ENCODE measurements at regions not wholly inside any gene's neighbourhood (a gene's known extent, or its start where the extent isn't known, plus 50 kb on each side); places are given as distances from the start of the nearest gene placed in this dataset.

DNA sequence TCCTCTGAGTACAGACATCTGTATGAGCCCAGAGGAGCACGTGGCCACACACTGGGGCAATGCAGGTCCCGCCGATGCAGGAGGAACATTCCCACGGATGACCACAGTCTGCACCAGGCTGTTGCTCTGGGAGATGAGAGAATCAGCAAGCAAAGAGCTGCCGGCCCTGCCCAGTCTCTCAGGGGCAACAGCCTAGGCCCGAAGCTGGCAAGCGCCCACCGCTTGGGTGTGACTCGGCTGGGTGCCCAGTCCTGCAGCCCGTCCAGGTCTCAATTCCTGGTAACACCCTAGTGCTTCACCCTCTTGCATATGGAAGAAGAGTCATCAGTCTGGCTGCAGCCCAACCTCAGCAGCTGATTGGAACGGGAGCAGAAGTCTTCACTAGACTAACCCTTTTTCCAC is 153.7 kb upstream of the HES1 start:
- TF ChIP-seq POLR2A (IDR thresholded peaks at IDR 0.05; ENCODE audit: low read depth, low read length), result no peak
- TF ChIP-seq POLR2AphosphoS5 (IDR thresholded peaks at IDR 0.05; ENCODE audit: low read depth, low read length), result no peak
- no peak for TF ChIP-seq TAF1 (IDR thresholded peaks at IDR 0.05; ENCODE audit: borderline replicate concordance, low read depth, low read length)
- FAIRE-seq (no peak), DNase-seq (ENCODE audit: insufficient read length) (no peak)

DNA sequence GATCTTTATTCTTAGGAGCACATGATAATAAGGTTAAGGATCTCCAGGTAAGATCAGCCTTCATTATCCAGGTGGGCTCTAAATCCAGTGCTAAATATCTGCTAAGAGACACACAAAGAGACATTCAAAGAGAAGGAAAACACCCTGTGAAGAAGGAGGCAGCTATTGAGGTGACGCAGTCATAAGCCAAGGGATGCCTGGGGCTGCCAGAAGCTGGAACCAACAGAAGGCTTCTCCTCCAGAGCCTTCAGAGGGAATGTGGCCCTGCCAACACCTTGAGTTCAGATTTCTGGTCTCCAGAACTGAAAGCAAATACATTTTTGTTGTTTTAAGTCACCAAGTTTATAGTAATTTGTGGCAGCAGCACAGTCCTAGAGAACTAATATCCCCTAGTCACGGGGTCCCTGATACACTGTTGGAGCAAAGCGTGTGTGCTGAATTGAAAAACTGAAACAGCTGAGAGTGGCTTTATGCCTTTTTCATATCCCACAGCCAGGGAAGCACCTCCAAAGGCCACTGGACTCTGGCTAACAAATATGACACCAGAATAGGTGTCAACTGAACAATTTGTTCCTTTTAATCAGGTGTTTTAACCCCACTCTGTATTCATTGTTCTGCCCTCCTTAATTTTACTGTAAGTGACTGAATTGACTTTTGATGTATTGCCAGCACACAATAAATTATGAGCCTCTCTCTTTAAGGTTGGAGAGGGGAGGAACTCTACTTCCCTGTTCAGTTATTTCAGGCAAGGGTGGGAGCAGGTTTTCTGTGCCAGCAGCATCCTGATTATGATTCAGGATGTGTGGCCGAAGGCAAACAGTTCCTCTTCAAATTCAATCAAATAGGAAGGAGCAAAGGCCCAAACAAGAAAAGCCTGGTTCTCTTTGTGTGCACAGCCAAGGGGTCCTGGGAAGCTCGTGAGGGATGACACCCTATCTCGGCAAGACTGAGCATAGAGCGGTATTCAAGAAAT is 151.8 kb upstream of the HES1 start:
- FAIRE-seq (no peak), DNase-seq (ENCODE audit: insufficient read length) (no peak)
- TF ChIP-seq POLR2AphosphoS5 (IDR thresholded peaks at IDR 0.05; ENCODE audit: low read depth, low read length) (no peak), TAF1 (IDR thresholded peaks at IDR 0.05; ENCODE audit: borderline replicate concordance, low read depth, low read length) (no peak), POLR2A (IDR thresholded peaks at IDR 0.05; ENCODE audit: low read depth, low read length) (no peak)

DNA sequence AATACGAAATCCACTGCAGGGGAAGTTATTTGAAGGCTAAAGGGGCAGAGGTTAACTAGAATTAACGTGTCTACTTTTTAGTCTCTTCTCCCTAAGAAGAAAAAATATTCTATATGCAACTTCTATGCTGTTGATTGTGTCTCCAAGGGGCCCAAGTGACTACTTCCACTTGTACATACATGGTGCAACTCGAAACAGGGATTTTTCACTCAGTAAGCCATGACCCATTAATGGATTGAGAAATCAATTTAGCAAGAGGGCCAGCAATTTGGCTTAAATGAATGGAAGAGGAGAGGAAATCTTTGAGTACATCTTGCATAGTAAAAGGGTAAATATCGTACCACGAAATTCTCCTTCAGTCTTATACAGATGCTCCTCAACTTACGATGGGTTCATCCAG is 151.1 kb upstream of the HES1 start:
- no peak for TF ChIP-seq POLR2A (IDR thresholded peaks at IDR 0.05; ENCODE audit: low read depth, low read length)
- TF ChIP-seq POLR2AphosphoS5 (IDR thresholded peaks at IDR 0.05; ENCODE audit: low read depth, low read length), result no peak
- no peak for TF ChIP-seq TAF1 (IDR thresholded peaks at IDR 0.05; ENCODE audit: borderline replicate concordance, low read depth, low read length)
- FAIRE-seq, result no peak
- DNase-seq (ENCODE audit: insufficient read length), result no peak

DNA sequence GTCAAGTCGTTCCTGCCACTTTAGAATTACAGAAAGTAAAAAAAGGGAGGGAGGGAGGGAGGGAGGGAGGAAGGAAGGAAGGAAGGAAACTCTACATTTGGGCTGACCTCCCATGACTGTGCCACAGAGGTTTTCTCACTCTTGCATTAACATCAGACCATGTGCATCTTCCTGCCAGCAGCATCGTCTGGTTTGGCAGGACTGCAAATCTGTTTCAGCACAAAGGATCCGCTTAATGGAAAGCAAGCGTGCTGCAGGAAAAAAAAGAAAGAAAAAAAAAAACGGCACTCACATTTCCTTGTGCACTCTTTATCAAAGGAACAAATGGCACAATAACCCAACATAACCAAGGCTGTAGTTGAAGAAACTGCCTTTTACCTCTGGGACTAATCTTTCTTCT is 148.8 kb upstream of the HES1 start:
- DNase-seq (ENCODE audit: insufficient read length), result no peak
- no peak for TF ChIP-seq POLR2AphosphoS5 (IDR thresholded peaks at IDR 0.05; ENCODE audit: low read depth, low read length)
- TF ChIP-seq TAF1 (IDR thresholded peaks at IDR 0.05; ENCODE audit: borderline replicate concordance, low read depth, low read length), result no peak
- no peak for TF ChIP-seq POLR2A (IDR thresholded peaks at IDR 0.05; ENCODE audit: low read depth, low read length)
- no peak for FAIRE-seq

DNA sequence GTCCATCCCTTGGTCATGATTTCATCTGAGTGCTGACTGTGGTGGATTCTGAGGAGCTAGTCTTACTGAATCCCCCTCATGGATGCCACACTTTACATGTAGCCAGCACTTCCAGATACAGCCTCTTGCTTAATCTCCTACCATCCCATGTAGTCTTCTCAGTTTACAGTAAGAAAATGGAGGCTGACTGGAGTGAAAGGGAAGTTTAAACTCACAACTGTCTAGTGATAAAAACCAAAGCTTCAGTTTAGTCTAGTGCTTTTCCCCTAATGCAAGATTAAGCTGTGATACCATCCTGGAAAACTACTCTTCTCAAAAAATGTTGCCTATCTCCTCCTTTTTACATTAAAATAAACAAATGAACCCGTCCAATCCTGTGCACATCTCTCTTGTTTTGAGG is 146.8 kb upstream of the HES1 start:
- DNase-seq (ENCODE audit: insufficient read length) (no peak), FAIRE-seq (no peak)
- TF ChIP-seq TAF1 (IDR thresholded peaks at IDR 0.05; ENCODE audit: borderline replicate concordance, low read depth, low read length) (no peak), POLR2AphosphoS5 (IDR thresholded peaks at IDR 0.05; ENCODE audit: low read depth, low read length) (no peak), POLR2A (IDR thresholded peaks at IDR 0.05; ENCODE audit: low read depth, low read length) (no peak)

DNA sequence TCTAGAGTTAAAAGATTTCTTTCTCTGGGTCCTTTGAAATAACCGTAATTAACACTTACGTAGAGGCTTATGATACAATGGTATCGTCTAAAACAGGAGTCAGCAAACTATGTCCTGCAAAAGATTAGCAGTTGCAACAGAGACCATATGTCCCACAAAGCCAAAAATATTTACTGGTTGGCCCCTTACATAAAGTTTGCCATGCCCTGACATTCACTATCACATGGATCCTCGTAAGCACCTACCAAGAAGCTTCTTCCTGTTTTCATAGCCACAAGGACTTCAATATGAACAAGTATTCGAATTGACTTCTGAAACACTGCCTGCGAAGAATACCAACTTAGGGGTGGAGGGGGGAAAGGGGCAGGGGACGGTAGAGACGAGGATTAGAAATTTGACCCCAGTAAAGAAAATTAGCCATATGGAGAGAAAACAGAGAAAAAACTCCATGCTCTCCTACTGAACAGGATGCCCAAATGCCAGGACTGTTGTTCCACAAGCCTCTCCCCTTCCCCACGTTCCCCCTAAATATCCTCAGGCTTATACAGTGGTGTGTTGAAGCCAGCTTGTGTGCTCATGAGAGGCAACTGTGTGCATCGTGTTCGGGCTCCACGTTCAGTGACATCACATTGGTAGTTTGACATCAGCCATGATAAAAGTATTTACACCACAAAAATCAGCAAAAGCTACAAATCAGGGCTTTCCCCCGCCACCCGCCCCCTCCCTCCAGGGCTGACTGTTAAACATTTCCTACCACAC is 144.1 kb upstream of the HES1 start:
- DNase-seq (ENCODE audit: insufficient read length) (no peak), FAIRE-seq (no peak)
- TF ChIP-seq TAF1 (IDR thresholded peaks at IDR 0.05; ENCODE audit: borderline replicate concordance, low read depth, low read length), result no peak
- TF ChIP-seq POLR2AphosphoS5 (IDR thresholded peaks at IDR 0.05; ENCODE audit: low read depth, low read length), result no peak
- no peak for TF ChIP-seq POLR2A (IDR thresholded peaks at IDR 0.05; ENCODE audit: low read depth, low read length)

DNA sequence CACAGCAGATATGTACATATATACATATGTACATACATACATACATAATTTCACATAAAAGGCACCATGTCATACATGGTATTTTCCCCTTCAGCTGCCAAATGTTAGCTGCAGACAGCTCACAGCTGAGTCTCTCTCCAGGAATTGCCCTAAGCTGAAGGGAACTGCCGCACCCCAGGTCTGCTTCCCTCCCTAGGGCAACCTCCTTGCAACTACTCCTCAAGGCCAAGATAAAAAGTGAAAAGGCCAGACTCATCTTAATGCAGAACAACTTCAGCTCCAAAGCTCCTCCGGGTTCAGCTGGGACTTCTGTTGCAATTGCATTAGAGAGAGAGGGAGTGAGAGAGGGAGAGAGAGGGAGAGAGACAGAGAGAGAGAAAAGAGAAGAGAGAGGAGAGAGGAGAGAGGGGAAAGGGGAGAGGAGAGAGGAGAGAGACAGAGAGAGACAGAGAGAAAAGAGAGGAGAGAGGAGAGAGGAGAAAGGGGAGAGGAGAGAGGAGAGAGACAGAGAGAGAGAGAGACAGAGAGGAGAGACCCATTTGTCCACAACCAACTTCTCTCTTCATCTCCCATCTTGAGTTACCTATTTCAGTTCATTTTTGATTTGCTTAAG is 143.4 kb upstream of the HES1 start:
- no peak for TF ChIP-seq TAF1 (IDR thresholded peaks at IDR 0.05; ENCODE audit: borderline replicate concordance, low read depth, low read length)
- TF ChIP-seq POLR2A (IDR thresholded peaks at IDR 0.05; ENCODE audit: low read depth, low read length), result no peak
- TF ChIP-seq POLR2AphosphoS5 (IDR thresholded peaks at IDR 0.05; ENCODE audit: low read depth, low read length), result no peak

DNA sequence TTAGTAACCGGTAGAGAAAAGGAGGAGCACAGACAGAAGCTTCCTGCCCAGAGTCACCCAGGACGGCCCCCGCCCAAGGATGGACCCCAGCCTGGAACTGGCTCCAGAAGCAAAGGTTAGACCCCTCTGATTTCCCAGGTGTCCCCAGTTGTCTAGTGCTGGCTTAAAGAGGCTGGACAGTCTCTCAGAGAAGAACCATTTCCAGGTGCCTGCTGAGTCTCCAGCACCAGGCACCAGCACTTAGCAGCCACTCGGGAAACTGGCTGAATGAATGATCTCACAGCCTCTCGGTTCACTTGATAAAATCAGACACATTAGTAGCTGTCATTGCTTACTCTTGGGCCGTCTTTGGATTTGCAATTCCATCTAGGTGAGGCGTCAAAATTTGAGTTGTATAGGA is 139.7 kb upstream of the HES1 start:
- DNase-seq (ENCODE audit: insufficient read length) (no peak), FAIRE-seq (no peak)
- TF ChIP-seq POLR2A (IDR thresholded peaks at IDR 0.05; ENCODE audit: low read depth, low read length), result no peak
- TF ChIP-seq TAF1 (IDR thresholded peaks at IDR 0.05; ENCODE audit: borderline replicate concordance, low read depth, low read length), result no peak
- TF ChIP-seq POLR2AphosphoS5 (IDR thresholded peaks at IDR 0.05; ENCODE audit: low read depth, low read length), result no peak

More for the DNA sequence above, 143.4 kb upstream of the HES1 start:
- DNase-seq (ENCODE audit: insufficient read length), result no peak
- FAIRE-seq, result no peak

DNA sequence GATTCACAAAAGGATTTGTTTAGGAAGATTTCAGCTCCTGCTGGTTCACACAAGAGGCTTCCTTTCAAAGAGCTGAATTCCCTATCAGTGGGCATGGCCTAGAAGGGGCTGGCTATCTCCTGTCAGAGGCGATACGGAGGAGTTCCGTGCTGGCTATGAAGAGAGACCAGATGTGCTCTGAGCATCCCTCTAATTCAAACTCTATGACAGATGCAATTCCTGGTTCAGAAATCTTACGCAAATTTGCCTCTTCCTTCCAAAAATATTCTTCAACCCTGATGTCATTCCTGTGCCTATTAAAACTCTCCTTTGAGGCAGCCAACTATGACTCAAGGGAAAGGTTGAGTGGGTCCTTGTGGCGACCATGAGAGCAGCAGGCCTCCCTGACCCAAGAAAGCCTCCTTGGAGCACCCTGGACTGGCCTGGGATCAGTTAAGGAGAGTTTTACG is 139.3 kb upstream of the HES1 start:
- FAIRE-seq (no peak), DNase-seq (ENCODE audit: insufficient read length) (no peak)

DNA sequence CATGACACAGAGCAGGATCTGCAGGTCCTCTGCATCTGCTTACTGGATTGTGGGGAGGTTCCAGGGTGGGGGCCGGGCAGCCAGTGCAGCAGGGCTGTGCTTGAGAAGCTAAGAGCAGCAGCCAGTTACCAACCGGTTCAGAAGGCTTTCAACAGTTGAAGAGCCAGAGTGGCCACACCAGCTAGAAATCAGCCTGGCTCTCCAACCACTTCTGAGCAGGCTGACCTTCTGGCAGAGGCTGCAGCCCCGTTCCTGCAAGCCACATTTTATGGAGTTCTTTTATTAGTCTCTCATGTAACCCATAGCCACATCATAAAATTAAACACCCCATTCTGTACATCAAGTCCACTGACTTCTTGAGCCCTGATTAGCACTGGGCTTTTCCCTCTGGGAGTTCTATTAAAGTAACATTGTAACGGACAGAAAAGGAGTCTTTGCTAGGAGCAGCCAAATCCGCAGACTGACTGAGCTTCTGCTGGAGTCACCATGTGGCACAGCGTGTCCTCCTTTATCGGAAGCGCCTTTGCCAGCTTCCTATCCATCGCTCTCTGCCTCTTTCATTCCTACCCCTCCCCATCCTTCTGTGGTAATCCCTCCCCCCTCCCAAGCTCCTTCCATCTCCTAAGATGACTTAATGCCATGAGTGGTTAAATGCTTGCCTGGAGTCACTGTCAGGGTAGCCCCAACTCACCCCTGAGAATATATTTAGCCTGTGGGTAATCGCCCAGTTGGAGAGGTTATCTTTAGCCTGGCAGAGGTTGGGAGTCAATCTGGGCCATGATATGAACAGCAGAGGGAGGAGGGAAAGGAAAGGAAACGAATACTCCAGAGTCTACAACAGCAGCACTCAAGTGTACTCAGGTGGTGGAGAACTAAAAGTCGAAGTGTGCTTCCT is 138.5 kb upstream of the HES1 start:
- TF ChIP-seq POLR2A (IDR thresholded peaks at IDR 0.05; ENCODE audit: low read depth, low read length), result no peak
- TF ChIP-seq TAF1 (IDR thresholded peaks at IDR 0.05; ENCODE audit: borderline replicate concordance, low read depth, low read length), result no peak
- no peak for TF ChIP-seq POLR2AphosphoS5 (IDR thresholded peaks at IDR 0.05; ENCODE audit: low read depth, low read length)

More for the DNA sequence above, 139.3 kb upstream of the HES1 start:
- TF ChIP-seq POLR2AphosphoS5 (IDR thresholded peaks at IDR 0.05; ENCODE audit: low read depth, low read length) (no peak), POLR2A (IDR thresholded peaks at IDR 0.05; ENCODE audit: low read depth, low read length) (no peak), TAF1 (IDR thresholded peaks at IDR 0.05; ENCODE audit: borderline replicate concordance, low read depth, low read length) (no peak)

More for the DNA sequence above, 138.5 kb upstream of the HES1 start:
- FAIRE-seq, result no peak
- no peak for DNase-seq (ENCODE audit: insufficient read length)

Data from GM12892 (cell line).